ENCODE measurements at regions not wholly inside any gene's neighbourhood (a gene's known extent, or its start where the extent isn't known, plus 50 kb on each side); places are given as distances from the start of the nearest gene placed in this dataset.

DNA sequence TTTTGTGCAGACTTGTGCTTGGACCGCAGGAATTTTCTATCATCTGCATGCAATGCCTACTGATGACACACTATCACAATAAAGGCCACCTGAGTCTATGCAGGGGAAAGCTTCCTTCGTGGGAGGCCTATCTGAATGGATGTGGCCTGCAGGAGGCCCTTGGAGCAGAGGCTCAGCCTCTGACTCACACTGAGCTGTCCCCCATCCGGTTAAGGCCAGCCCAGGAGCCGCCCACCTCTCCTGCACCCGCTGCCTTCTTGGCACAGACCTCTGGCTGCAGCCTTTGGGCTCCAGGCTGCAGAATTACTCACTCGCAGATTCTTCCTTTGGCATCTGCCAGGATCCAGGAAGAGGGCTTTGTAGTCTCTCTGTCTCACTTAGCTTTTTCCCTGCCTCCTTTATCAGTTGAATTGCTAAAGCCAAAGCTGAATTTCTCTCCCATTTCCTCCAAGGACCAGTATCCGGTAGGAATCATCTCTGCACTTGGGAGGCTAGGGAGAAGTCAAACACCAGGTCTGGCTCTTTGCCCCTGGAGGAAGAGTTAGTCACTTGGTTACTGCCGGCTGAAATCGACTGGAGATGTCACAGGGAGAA lies 65.1 kb upstream of the JUN start:
- 69% methylated on average over 9 of the region's 9 CpGs; no CpG with 5 or more reads in 1 of the 2 experiments for WGBS, 2 experiments (ENCODE audit: extremely low coverage in 1 of 2, insufficient coverage in 1 of 2, insufficient read length in 1 of 2, insufficient replicate concordance in 2 of 2, low coverage in 1 of 2, low lambda C conversion rate in 2 of 2, missing lambda C conversion rate in 1 of 2)
- FAIRE-seq = no peak
- POLR2A ChIA-PET (ENCODE audit: partially characterized antibody) = interaction anchor here (1.1 kb wide), 1 partner anchor 9 kb away, joined by 4 read pairs; no protein-coding TSS in a partner anchor

More for the DNA sequence above, 65.1 kb upstream of the JUN start:
- Histone ChIP-seq H3K23me2 (ENCODE audit: low read depth, low read length) (no peaks in the 10 kb centered on the region), H2BK5ac (ENCODE audit: low read depth, low read length) (no peak overlapping the region), H2BK120ac (replicated peaks; ENCODE audit: low read depth, low read length) (no peak overlapping the region), H3K14ac (ENCODE audit: insufficient read length) (no peak overlapping the region), H3K27ac (ENCODE audit: low read depth, low read length) (no peak overlapping the region), H3K9me3 (ENCODE audit: insufficient read depth in 2 of 2, low read depth in 1 of 2, low read length in 1 of 2) (no peaks in the 10 kb centered on the region), H4K8ac (ENCODE audit: extremely low read depth, insufficient read depth, low read length) (no peak overlapping the region), H4K20me1 (replicated peaks in 1 of 2; ENCODE audit: control insufficient read depth in 1 of 2, insufficient read depth in 2 of 2, low read length in 2 of 2) (no peaks in the 10 kb centered on the region), H3K4me2 (ENCODE audit: insufficient read depth in 1 of 2, low read depth in 2 of 2, low read length in 2 of 2) (no peak overlapping the region), H2BK12ac (ENCODE audit: low read depth, low read length) (no peak overlapping the region), H3K4me1 (replicated peaks in 1 of 4; ENCODE audit: control insufficient read depth in 3 of 4, insufficient read depth in 4 of 4, low read length in 3 of 4) (peaks cover 0 to 9% (median 3%) of the 10 kb centered on the region in 4 experiments; a peak in 3 of 7 replicates), H4K5ac (ENCODE audit: insufficient read length, low read depth, low read length) (no peak overlapping the region), H3K4ac (replicated peaks; ENCODE audit: insufficient read length, low read depth, low read length) (no peak overlapping the region), H3K27me3 (replicated peaks in 1 of 4; ENCODE audit: control insufficient read depth in 3 of 4, extremely low read depth in 1 of 4, insufficient read depth in 3 of 4, low read length in 3 of 4) (no peaks in the 10 kb centered on the region), H2BK20ac (ENCODE audit: low read length) (no peak overlapping the region; the same call in 1 of the 2 replicates), H3K4me3 (ENCODE audit: extremely low read depth in 1 of 4, insufficient read depth in 2 of 4, low read depth in 3 of 4, low read length in 4 of 4) (no peak overlapping the region), H2BK15ac (ENCODE audit: low read length) (no peak overlapping the region), H3K79me2 (ENCODE audit: control insufficient read depth in 1 of 2, insufficient read depth in 2 of 2, low read length in 2 of 2) (no peaks in the 10 kb centered on the region), H3K36me3 (ENCODE audit: control insufficient read depth in 2 of 4, insufficient read depth in 4 of 4, low read length in 3 of 4) (no peaks in the 10 kb centered on the region), H2AK5ac (ENCODE audit: low read depth, low read length) (no peak overlapping the region), H3K79me1 (ENCODE audit: low read depth, low read length) (no peaks in the 10 kb centered on the region), H3K18ac (ENCODE audit: extremely low read depth, low read length) (no peak overlapping the region), H2AFZ (ENCODE audit: low read length) (peak overlapping the region; percentile 16; the same call in 1 of the 2 replicates), H4K91ac (replicated peaks; ENCODE audit: insufficient read length, low read length) (no peak overlapping the region), H3K23ac (ENCODE audit: insufficient read length) (no peak overlapping the region), H3K9ac (replicated peaks in 1 of 4; ENCODE audit: extremely low read depth in 1 of 4, low read depth in 3 of 4, low read length in 3 of 4) (no peak overlapping the region), H3K56ac (replicated peaks; ENCODE audit: insufficient read length, low read depth, low read length) (no peak overlapping the region)
- CTCF ChIA-PET (ENCODE audit: partially characterized antibody) = interaction anchor here (0.6 to 1.4 kb wide), 7 partner anchors 8 to 247 kb away, joined by 3 to 4 read pairs (median 3); no protein-coding TSS in a partner anchor
- DNase-seq (ENCODE audit: low read depth in 1 of 2, low spot score in 2 of 2) = peak in 1 of 2 experiments; percentile 36
- TF ChIP-seq, protein P1, sequence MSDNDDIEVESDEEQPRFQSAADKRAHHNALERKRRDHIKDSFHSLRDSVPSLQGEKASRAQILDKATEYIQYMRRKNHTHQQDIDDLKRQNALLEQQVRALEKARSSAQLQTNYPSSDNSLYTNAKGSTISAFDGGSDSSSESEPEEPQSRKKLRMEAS (IDR thresholded peaks at IDR 0.05) = no peak
- no peak for TF ChIP-seq CBX5 (IDR thresholded peaks at IDR 0.05; ENCODE audit: low read depth, low read length)
- TF ChIP-seq, protein P2, sequence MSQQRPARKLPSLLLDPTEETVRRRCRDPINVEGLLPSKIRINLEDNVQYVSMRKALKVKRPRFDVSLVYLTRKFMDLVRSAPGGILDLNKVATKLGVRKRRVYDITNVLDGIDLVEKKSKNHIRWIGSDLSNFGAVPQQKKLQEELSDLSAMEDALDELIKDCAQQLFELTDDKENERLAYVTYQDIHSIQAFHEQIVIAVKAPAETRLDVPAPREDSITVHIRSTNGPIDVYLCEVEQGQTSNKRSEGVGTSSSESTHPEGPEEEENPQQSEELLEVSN (IDR thresholded peaks at IDR 0.05) = no peak
- no peak for TF ChIP-seq KDM5A (IDR thresholded peaks at IDR 0.05; ENCODE audit: low read length)
- TF ChIP-seq BRCA1 (IDR thresholded peaks at IDR 0.05; ENCODE audit: low read depth, low read length) = no peak
- TF ChIP-seq POLR2AphosphoS5 (IDR thresholded peaks at IDR 0.05; ENCODE audit: low read depth, low read length) = no peak
- TF ChIP-seq NRF1 (IDR thresholded peaks at IDR 0.05; ENCODE audit: low read depth, low read length) = no peak
- TF ChIP-seq BCL11A (IDR thresholded peaks at IDR 0.05; ENCODE audit: low read depth in 2 of 2, low read length in 2 of 2) = no peak
- TF ChIP-seq GABPA (IDR thresholded peaks at IDR 0.05; ENCODE audit: borderline replicate concordance, insufficient read depth, low read length) = no peak
- TF ChIP-seq EZH2 (IDR thresholded peaks at IDR 0.05; ENCODE audit: low read depth, low read length, severe bottlenecking) = no peak
- no peak for TF ChIP-seq ZNF274 (IDR thresholded peaks at IDR 0.05; ENCODE audit: borderline replicate concordance, extremely low read depth, low read length)
- no peak for TF ChIP-seq TAF7 (optimal IDR thresholded peaks at IDR 0.05; ENCODE audit: borderline replicate concordance, low read depth, low read length)

Measured in H1 (cell line).